PFSK-1 (cell line): ENCODE measurements at regions not wholly inside any gene's neighbourhood (a gene's known extent, or its start where the extent isn't known, plus 50 kb on each side); places are given as distances from the start of the nearest gene placed in this dataset.

Experiments
- FOXP2 ChIP-seq: optimal IDR thresholded peaks from 2 replicates; pipeline ENCODE3; 2011; ENCODE audit warnings: borderline replicate concordance, control low read depth, inconsistent platforms; ENCODE audit not compliant: insufficient read depth; ENCODE audit errors: extremely low read length, extremely low read depth
- SIN3A ChIP-seq: IDR thresholded peaks from 2 replicates; pipeline ENCODE4 v1.6.1; 2012; ENCODE audit warnings: mild to moderate bottlenecking, low read length, moderate library complexity, borderline replicate concordance; ENCODE audit not compliant: insufficient read depth
- TAF1 ChIP-seq: IDR thresholded peaks from 2 replicates; pipeline ENCODE4 v1.6.1; 2012; ENCODE audit warnings: low read length, control low read depth, borderline replicate concordance; ENCODE audit not compliant: insufficient read depth
- TF ChIP-seq, protein P1 (sequence below), 2 experiments: IDR thresholded peaks; 2 replicates each; pipeline versions ENCODE4 v1.6.1 to v1.8.0; 2011 to 2012; ENCODE audit warnings: low read depth in 2 of 2, low read length in 2 of 2, control low read depth in 1 of 2, inconsistent platforms in 1 of 2, mild to moderate bottlenecking in 1 of 2, moderate library complexity in 1 of 2; ENCODE audit not compliant: insufficient read depth in 1 of 2

DNA sequence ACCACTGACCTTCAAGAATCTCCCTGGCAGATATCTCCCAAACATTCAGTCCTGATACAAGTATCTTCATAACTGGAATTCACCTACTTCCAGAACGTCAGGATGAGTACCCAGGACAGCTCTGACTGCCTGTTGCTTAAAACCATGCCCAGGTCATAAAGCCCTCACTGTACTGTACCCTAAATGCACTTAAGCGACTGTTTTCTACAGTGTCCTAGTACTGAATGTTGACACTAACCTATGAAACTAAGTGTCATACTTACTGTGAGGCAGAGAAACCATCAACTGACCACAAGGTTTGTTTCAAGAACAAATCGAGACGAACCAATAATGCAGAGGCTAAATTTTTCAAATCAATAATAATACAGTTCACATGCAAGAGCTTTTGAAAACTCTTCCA is 178.7 kb upstream of the NSMCE3 start:
- TF ChIP-seq, protein P1, sequence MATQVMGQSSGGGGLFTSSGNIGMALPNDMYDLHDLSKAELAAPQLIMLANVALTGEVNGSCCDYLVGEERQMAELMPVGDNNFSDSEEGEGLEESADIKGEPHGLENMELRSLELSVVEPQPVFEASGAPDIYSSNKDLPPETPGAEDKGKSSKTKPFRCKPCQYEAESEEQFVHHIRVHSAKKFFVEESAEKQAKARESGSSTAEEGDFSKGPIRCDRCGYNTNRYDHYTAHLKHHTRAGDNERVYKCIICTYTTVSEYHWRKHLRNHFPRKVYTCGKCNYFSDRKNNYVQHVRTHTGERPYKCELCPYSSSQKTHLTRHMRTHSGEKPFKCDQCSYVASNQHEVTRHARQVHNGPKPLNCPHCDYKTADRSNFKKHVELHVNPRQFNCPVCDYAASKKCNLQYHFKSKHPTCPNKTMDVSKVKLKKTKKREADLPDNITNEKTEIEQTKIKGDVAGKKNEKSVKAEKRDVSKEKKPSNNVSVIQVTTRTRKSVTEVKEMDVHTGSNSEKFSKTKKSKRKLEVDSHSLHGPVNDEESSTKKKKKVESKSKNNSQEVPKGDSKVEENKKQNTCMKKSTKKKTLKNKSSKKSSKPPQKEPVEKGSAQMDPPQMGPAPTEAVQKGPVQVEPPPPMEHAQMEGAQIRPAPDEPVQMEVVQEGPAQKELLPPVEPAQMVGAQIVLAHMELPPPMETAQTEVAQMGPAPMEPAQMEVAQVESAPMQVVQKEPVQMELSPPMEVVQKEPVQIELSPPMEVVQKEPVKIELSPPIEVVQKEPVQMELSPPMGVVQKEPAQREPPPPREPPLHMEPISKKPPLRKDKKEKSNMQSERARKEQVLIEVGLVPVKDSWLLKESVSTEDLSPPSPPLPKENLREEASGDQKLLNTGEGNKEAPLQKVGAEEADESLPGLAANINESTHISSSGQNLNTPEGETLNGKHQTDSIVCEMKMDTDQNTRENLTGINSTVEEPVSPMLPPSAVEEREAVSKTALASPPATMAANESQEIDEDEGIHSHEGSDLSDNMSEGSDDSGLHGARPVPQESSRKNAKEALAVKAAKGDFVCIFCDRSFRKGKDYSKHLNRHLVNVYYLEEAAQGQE (IDR thresholded peaks at IDR 0.05; ENCODE audit: insufficient read depth in 1 of 2, low read depth in 2 of 2, low read length in 2 of 2), result no peak
- TF ChIP-seq TAF1 (no peak), SIN3A (no peak), FOXP2 (no peak)
